ENCODE measurements at regions not wholly inside any gene's neighbourhood (a gene's known extent, or its start where the extent isn't known, plus 50 kb on each side); places are given as distances from the start of the nearest gene placed in this dataset.
"Not testable (repeated sequence)": the region's sequence is repeated elsewhere in the genome, so short reads cannot be mapped to it uniquely, and the experiment has no call there.

GRCh38 chr5:156043351-156043750 lies 283.6 kb upstream of the SGCD start:
- DNase-seq (ENCODE audit: low read depth in 2 of 2), result no peak

- DNase-seq (ENCODE audit: low read depth in 2 of 2), result no peak
Measured at GRCh38 chr5:156051972-156052371, 275.0 kb upstream of the SGCD start.

GRCh38 chr5:156052656-156053055 lies 274.3 kb upstream of the SGCD start:
- DNase-seq (ENCODE audit: low read depth in 2 of 2), result no peak

GRCh38 chr5:156053056-156053455 lies 273.9 kb upstream of the SGCD start:
- no peak for DNase-seq (ENCODE audit: low read depth in 2 of 2)

GRCh38 chr5:156076912-156077311 lies 250.1 kb upstream of the SGCD start:
- DNase-seq (ENCODE audit: low read depth in 2 of 2), result no peak

GRCh38 chr5:156087577-156088110 lies 239.3 kb upstream of the SGCD start:
- DNase-seq (ENCODE audit: low read depth in 2 of 2), result no peak

GRCh38 chr5:156089955-156090940 lies 236.7 kb upstream of the SGCD start:
- DNase-seq (ENCODE audit: low read depth in 2 of 2), result not testable (repeated sequence)

GRCh38 chr5:156093024-156093423 lies 233.9 kb upstream of the SGCD start:
- no peak for DNase-seq (ENCODE audit: low read depth in 2 of 2)

GRCh38 chr5:156094001-156094400 lies 233.0 kb upstream of the SGCD start:
- no peak for DNase-seq (ENCODE audit: low read depth in 2 of 2)

GRCh38 chr5:156095709-156096241 lies 231.2 kb upstream of the SGCD start:
- no peak for DNase-seq (ENCODE audit: low read depth in 2 of 2)

GRCh38 chr5:156096259-156096658 lies 230.7 kb upstream of the SGCD start:
- DNase-seq (ENCODE audit: low read depth in 2 of 2), result no peak

- DNase-seq (ENCODE audit: low read depth in 2 of 2), result no peak
Measured at GRCh38 chr5:156103155-156103885, 223.6 kb upstream of the SGCD start.

GRCh38 chr5:156109317-156110023 lies 217.5 kb upstream of the SGCD start:
- no peak for DNase-seq (ENCODE audit: low read depth in 2 of 2)

- DNase-seq (ENCODE audit: low read depth in 2 of 2), result no peak
Measured at GRCh38 chr5:156119692-156120091, 207.3 kb upstream of the SGCD start.

- DNase-seq (ENCODE audit: low read depth in 2 of 2), result no peak
Measured at GRCh38 chr5:156120777-156121176, 206.2 kb upstream of the SGCD start.

GRCh38 chr5:156121234-156121633 lies 205.7 kb upstream of the SGCD start:
- no peak for DNase-seq (ENCODE audit: low read depth in 2 of 2)

GRCh38 chr5:156121882-156122281 lies 205.1 kb upstream of the SGCD start:
- no peak for DNase-seq (ENCODE audit: low read depth in 2 of 2)

- DNase-seq (ENCODE audit: low read depth in 2 of 2), result no peak
Measured at GRCh38 chr5:156124708-156125107, 202.3 kb upstream of the SGCD start.

GRCh38 chr5:156125118-156125517 lies 201.8 kb upstream of the SGCD start:
- DNase-seq (ENCODE audit: low read depth in 2 of 2), result no peak

GRCh38 chr5:156126716-156127115 lies 200.2 kb upstream of the SGCD start:
- DNase-seq (ENCODE audit: low read depth in 2 of 2), result no peak

GRCh38 chr5:156128026-156128425 lies 198.9 kb upstream of the SGCD start:
- no peak for DNase-seq (ENCODE audit: low read depth in 2 of 2)

- no peak for DNase-seq (ENCODE audit: low read depth in 2 of 2)
Measured at GRCh38 chr5:156134216-156134615, 192.7 kb upstream of the SGCD start.

Measured in stimulated activated CD8-positive, alpha-beta memory T cell treated with anti-CD3 and anti-CD28 coated beads, Interleukin-2, amount 100 ng/mL, for 48 hours (primary cell).